ENCODE measurements at regions not wholly inside any gene's neighbourhood (a gene's known extent, or its start where the extent isn't known, plus 50 kb on each side); places are given as distances from the start of the nearest gene placed in this dataset.
"Not testable (repeated sequence)": the region's sequence is repeated elsewhere in the genome, so short reads cannot be mapped to it uniquely, and the experiment has no call there.

- TF ChIP-seq POLR2A, CTCF (IDR thresholded peaks at IDR 0.05): not testable (repeated sequence)
Measured at GRCh38 chr20:48372851-48373554, 454.8 kb downstream of the PREX1 start.

Measured in body of pancreas (tissue), 4 donors.